ENCODE measurements at regions not wholly inside any gene's neighbourhood (a gene's known extent, or its start where the extent isn't known, plus 50 kb on each side); places are given as distances from the start of the nearest gene placed in this dataset.

GRCh38 chr6:8207869-8208191 is 105.5 kb upstream of the EEF1E1 start:
- TF ChIP-seq POLR2A (IDR thresholded peaks at IDR 0.05; ENCODE audit: low read depth, low read length) (no peak), POLR2AphosphoS5 (IDR thresholded peaks at IDR 0.05; ENCODE audit: low read depth, low read length) (no peak)
